ENCODE measurements at regions not wholly inside any gene's neighbourhood (a gene's known extent, or its start where the extent isn't known, plus 50 kb on each side); places are given as distances from the start of the nearest gene placed in this dataset.

DNA sequence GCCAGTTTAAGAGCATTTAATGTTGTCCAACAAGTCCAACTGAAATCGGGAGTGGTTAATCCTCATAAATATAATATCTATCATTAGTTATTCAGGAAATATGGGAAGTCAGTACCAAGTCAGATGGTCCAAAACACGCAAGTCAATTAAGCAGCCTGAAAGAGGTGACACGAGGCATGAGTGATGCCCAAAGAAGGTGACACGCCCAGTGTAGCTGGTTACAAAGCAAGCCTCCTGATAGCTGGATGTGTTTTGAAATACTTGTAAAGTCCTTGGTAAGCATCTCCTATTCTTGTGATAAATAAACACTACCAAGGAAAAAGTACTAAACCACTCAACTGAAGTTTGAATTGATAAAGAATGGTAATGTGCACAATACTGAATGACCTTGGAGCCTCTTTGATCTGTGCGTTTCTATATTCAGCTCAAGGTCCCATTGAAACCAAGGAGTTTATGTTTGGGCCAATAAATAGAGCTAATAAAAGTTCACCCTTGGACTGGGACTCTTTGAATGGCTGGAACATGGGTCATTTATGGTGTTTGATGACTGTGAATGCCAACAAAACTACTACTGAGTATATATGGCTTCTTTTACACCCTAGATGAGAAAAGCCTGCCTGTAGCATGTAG lies 93.2 kb upstream of the KLF3 start:
- no peak overlapping the region for H3K4me3 ChIP-seq (ENCODE audit: low read depth, low read length)
- no peak for DNase-seq (ENCODE audit: low read depth)
- TF ChIP-seq, protein P1, sequence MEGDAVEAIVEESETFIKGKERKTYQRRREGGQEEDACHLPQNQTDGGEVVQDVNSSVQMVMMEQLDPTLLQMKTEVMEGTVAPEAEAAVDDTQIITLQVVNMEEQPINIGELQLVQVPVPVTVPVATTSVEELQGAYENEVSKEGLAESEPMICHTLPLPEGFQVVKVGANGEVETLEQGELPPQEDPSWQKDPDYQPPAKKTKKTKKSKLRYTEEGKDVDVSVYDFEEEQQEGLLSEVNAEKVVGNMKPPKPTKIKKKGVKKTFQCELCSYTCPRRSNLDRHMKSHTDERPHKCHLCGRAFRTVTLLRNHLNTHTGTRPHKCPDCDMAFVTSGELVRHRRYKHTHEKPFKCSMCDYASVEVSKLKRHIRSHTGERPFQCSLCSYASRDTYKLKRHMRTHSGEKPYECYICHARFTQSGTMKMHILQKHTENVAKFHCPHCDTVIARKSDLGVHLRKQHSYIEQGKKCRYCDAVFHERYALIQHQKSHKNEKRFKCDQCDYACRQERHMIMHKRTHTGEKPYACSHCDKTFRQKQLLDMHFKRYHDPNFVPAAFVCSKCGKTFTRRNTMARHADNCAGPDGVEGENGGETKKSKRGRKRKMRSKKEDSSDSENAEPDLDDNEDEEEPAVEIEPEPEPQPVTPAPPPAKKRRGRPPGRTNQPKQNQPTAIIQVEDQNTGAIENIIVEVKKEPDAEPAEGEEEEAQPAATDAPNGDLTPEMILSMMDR (IDR thresholded peaks at IDR 0.05; ENCODE audit: insufficient read depth, low read depth, low read length, missing control alignments) = no peak

DNA sequence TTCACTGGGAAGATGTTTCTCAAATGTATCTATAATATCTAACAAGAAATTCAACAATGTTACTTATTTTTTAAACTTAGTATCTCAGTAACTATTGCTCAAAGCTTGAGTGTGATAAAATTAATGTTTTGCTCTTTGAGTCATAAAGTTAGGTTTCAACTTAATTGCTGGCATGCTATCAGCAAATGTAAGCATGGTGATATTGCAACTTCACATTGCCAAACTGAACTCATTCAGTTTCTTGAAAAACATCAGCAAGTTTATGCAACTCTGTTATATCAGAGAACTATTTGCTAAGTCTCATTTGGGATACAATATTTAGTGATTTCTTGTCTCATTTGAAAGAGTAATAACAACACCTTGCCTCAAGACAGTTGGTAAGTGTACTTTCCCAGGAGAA lies 91.2 kb upstream of the KLF3 start:
- no peak for DNase-seq (ENCODE audit: low read depth)
- no peak overlapping the region for H3K4me3 ChIP-seq (ENCODE audit: low read depth, low read length)
- TF ChIP-seq, protein P1 (IDR thresholded peaks at IDR 0.05; ENCODE audit: insufficient read depth, low read depth, low read length, missing control alignments) = no peak

DNA sequence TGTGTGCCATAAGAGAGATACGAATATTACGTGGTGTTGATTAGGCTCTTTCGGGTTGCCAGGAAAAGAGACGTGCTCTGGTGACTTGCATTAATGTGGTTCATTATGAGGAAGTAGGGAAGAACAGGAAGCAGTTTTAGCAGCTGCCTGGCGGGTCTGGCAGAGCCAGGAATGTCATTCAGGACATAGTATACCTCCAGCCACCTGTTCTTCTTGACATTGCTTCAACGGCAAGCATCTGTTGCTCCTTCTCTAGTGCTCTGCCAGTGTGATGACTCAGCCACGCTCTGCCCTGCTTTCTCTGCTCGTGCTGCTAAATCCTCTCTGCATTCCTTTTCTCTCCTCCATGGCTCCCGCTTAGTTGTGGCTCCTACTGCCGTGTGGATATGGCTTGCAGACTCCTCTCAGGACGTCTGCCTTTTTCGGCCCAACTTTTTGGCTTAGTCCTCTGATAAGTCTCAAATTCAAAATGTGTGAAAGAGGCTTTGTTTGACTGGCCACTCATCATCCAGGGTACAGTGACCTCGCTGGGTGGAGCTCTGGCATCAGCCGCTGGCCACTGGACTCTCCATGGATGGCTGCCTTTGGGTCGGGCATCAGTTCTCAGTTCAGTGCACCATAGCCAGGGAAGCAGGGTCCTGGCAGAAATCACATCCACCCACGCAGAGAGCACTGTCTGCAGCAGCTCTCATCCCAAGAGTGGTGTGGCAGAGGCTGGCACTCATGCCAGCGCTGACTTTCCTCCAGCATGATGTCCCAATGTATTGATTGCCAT lies 89.3 kb upstream of the KLF3 start:
- no peak for DNase-seq (ENCODE audit: low read depth)
- no peak overlapping the region for H3K4me3 ChIP-seq (ENCODE audit: low read depth, low read length)

DNA sequence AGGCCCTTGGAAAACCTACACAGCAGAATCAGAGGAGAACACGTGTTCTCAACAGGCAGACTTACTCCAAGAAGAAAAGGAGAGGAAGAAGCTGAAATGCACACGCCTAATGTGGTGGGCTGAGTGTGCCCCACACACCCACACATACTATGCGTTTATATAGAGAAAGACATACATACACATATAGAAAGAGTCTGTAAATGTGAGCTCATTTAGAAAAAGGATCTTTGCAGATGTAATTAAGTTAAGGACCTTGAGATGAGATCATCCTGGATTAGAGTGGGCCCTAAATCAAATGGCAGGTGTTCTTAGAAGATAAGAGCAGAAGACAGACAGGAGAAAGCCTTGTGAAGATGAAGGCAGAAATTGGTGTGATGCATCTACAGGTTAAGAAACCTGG lies 87.2 kb upstream of the KLF3 start:
- DNase-seq (ENCODE audit: low read depth) = no peak
- no peak overlapping the region for H3K4me3 ChIP-seq (ENCODE audit: low read depth, low read length)
- TF ChIP-seq, protein P1 (IDR thresholded peaks at IDR 0.05; ENCODE audit: insufficient read depth, low read depth, low read length, missing control alignments) = no peak

More for the DNA sequence above, 89.3 kb upstream of the KLF3 start:
- TF ChIP-seq, protein P1 (IDR thresholded peaks at IDR 0.05; ENCODE audit: insufficient read depth, low read depth, low read length, missing control alignments) = no peak

DNA sequence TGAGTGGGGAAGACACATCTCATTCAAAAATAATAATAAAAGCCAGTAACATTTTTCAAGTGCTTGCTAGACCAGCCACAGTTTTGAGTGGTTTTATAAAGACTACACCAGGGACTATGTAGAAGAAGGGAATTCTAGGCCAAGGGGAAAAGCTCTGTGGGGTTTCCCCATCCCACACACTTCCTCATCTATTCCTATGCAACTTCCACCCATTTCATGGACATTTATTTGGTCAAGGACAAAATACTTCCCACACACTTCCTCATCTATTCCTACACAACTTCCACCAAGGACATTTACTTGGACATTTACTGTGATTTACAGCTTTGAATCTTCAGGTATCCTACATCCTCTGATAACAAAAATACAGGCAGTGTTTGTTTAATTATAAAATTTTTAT lies 86.5 kb upstream of the KLF3 start:
- no peak overlapping the region for H3K4me3 ChIP-seq (ENCODE audit: low read depth, low read length)
- no peak for DNase-seq (ENCODE audit: low read depth)
- TF ChIP-seq, protein P1 (IDR thresholded peaks at IDR 0.05; ENCODE audit: insufficient read depth, low read depth, low read length, missing control alignments) = no peak

DNA sequence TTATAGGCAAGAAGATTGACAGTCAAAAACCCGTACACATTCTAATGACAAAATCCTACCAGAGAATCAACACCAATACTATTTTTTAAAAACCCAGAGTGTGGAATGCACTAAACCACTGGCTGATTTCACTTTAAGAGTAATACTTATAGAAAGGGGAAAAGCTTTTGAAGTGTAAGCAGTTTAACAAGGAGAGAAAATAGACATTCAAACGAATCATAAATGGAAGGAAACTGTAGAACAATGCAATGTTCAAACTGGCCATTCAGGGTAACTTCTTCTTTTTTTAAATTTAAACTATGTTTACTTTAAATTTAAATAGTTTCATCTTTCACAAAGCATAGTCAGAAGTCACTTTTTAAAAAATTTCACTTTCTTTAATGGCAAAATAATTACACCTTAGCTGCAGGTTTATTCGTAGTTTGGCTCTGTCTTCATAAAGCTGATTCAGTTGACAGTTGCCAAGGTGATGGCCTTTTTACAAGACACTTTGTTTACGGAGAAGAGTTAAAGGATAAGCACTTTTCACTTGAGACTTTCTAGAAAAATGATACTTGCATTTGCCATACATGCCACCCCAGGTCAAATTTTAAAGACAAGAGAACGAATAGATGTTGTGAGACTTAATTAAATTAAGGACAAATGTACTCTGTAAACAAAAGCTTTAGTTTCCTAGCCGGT lies 82.4 kb upstream of the KLF3 start:
- no peak overlapping the region for H3K4me3 ChIP-seq (ENCODE audit: low read depth, low read length)
- TF ChIP-seq, protein P1 (IDR thresholded peaks at IDR 0.05; ENCODE audit: insufficient read depth, low read depth, low read length, missing control alignments) = no peak
- DNase-seq (ENCODE audit: low read depth) = no peak
